ENCODE measurements at regions not wholly inside any gene's neighbourhood (a gene's known extent, or its start where the extent isn't known, plus 50 kb on each side); places are given as distances from the start of the nearest gene placed in this dataset.

- no peak for DNase-seq
Observed at GRCh38 chr6:164195278-164195941, 780.9 kb downstream of the QKI start.

DNA sequence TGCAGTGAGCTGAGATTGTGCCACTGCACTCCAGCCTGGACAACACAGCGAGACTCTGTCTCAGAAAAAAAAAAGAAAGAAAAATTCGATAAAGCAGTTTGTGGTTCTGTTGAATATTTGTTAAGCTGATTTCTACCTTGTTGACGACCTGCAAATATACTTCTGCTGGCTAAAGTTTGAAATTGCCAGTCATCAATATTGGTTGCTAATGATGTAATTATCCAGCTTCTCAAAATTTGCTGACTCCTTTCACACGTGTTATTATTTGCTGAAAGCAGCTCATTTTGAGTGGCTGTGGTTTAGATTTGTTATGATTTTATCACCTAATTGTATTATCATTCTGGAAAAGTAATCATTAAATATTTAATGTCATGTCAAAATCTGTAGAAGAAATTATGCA is 774.3 kb downstream of the QKI start:
- no peak for DNase-seq

DNA sequence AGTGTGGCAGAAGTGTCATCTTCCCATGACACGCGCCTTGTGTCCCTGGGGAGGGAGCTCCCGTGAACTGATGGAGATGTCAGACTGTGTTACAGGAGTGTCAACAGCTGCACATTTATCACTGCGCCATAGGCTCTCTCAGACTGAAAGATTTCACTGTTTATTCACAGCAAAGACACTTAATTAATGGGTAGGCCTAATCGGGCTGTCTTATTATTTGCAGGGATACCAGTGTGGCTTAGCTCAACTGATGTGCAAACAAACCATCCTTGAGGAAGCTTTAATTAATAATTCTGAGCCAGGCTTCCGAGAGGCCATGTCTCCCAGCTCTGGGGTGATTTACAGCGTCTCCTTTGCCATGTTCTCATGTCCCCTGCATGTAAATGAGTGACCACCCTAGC is 771.0 kb downstream of the QKI start:
- DNase-seq = no peak

- no peak for DNase-seq
Observed at GRCh38 chr6:164184410-164184809, 769.9 kb downstream of the QKI start.

DNA sequence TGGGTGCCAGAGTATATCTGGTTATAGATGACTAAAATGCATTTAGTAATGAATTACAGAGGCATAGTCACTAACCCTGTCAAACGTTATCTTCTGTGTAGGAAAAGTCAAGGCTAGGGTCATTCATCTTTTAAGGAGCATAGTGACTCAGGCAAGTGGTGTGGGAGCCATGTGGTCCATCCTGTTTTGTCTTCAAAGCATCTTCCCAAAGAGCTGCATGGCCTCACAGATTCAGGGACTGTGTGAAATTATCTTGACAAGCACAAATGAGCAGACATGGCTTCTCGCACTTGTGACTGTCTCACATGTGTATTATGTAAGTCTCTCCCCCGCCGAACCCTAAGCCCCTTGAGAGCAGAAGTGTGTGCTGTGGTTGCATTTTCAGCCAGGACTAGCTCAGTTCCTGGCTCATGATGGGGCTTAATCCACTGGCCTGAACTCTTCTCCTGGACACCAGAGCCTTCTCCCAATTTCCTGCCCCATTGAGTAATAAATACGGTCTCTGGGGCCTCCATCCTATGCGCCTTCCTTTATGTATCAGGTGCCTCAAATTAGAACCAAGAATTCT is 769.1 kb downstream of the QKI start:
- DNase-seq = no peak

GRCh38 chr6:164178679-164179332 is 764.3 kb downstream of the QKI start:
- DNase-seq = no peak

DNA sequence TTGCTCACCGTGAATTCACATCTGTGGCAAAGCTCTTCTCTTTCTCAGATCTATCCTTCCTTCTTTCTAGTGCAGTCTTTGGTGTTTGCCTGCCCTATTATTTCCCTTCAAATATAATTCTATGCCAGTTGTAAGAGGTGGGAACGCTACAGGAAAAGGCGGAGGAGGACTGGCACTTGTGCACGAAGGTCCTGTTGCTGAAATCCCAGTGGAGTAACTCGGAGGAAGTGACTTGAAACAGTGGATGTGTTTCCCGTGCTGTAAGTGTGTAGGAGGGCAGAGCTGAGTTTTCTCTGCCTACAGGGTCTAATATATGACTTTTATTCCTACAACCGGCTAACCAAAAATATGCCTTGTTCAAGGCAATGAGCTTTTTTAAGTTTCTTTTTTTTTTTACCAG is 754.8 kb downstream of the QKI start:
- DNase-seq = no peak

DNA sequence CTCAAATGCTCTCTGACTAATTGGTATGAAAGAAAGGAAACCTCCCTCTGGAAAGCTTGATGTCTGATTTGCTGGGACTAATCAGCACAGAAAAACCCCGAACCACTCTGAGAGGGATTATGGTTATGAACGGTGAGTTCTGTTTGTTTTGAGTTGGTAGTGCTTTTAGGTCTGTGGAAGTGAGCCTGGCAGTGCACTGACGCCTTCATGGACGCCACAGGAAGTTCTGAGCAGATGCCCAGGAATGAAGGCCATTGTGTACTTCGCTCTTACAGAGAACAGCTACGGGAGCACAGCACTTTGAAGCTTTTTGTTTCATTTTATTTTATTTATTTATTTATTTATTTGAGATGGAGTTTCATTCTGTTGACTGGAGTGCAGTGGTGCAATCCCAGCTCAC is 754.1 kb downstream of the QKI start:
- no peak for DNase-seq

DNA sequence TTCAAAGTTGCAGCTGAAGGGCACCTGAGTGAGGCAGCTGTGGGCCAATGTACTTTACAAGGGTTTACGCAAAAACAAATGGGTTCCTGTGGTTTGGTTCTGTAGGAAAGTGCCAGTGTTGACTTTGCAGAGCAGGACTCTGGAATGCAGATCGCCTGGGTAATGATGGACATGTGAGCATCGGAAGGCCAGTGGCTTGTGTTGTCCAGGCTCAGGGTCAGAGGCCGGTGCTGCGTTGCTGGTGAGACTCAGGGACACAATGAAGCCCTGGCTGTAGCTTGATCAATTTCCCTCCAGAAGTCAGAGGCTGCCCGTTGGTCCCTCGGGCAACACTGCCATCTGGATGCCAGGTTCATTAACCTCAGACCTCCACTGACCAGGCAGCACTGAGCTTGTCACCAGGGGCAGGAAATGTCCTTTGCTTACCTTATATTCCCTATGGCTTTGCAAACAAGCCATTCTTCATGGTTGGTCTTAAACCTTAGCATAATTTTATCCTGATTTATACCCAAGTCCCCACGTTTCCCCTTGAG is 753.4 kb downstream of the QKI start:
- no peak for DNase-seq

GRCh38 chr6:164166996-164167395 is 752.5 kb downstream of the QKI start:
- no peak for DNase-seq

DNA sequence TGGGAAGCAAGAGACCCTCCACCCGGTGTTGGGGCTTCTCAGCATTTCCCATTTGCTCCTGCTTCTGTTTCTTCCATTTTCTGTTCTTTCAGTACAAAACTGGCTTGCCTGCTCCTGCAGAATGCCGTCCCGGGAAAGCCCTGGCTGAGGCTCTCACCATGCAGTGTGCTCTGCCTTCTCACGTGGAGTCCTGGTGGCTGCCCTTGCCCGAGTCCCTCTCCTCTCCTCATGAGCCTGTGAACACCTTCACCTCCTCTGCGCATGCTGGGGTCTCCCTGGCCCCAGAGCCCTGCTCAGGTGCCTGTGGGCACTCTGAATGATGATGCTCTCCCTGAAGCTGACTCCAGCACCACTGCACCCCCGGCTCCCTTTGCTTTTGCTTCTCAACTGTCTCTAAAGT is 752.0 kb downstream of the QKI start:
- no peak for DNase-seq

- DNase-seq = no peak
Observed at GRCh38 chr6:164164876-164165275, 750.4 kb downstream of the QKI start.

GRCh38 chr6:164163239-164163638 is 748.7 kb downstream of the QKI start:
- DNase-seq = no peak

DNA sequence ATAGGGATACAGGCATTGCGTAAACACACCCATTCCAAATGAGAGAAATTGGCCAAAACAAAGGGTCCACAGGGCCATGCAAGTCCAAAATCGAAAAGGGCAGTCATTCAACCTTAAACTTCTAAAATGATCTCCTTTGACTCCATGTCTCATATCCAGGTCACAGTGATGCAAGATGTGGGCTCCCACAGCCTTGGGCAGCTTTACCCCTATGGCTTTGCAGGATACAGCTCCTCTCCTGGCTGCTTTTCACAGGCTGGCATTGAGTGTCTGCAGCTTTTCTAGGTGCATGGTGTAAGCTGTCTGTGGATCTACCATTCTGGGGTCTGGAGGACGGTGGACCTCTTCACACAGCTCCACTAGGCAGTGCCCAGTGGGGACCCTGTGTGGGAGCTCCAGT is 744.5 kb downstream of the QKI start:
- no peak for DNase-seq

DNA sequence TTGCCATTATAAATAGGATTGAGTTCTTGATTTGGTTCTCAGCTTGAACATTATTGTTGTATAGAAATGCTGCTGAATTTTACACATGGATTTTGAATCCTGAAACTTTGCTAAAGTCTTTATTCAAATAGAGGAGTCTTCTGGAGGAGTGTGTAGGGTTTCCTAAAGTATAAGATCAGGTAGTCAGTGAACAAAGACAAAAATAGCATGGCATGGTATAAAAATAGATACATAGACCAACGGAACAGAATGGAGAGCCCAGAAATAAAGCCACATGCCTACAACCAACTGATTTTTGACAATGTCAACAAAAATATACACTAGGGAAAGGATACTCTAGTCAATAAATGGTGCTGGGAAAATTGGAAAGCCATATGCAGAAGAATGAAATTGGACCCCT is 740.1 kb downstream of the QKI start:
- DNase-seq = no peak

DNA sequence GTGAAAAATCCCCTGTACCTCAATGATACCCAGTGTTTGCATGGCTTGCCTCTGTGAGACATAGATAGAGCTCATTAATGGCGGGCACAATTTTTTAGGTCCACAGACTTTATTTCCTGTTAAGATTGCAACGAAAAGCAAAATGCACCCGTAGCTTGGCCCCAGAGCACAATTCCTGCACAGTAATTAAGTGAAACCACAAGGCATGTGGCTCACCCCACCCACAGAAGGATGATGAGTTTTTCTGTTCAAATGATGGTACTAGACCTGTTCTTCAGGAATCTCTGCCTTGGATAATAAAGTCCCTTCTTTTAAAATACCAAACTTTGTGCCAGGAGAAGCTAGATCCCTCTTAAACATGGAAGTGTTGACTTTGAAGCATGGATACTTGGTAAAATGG is 738.1 kb downstream of the QKI start:
- no peak for DNase-seq

DNA sequence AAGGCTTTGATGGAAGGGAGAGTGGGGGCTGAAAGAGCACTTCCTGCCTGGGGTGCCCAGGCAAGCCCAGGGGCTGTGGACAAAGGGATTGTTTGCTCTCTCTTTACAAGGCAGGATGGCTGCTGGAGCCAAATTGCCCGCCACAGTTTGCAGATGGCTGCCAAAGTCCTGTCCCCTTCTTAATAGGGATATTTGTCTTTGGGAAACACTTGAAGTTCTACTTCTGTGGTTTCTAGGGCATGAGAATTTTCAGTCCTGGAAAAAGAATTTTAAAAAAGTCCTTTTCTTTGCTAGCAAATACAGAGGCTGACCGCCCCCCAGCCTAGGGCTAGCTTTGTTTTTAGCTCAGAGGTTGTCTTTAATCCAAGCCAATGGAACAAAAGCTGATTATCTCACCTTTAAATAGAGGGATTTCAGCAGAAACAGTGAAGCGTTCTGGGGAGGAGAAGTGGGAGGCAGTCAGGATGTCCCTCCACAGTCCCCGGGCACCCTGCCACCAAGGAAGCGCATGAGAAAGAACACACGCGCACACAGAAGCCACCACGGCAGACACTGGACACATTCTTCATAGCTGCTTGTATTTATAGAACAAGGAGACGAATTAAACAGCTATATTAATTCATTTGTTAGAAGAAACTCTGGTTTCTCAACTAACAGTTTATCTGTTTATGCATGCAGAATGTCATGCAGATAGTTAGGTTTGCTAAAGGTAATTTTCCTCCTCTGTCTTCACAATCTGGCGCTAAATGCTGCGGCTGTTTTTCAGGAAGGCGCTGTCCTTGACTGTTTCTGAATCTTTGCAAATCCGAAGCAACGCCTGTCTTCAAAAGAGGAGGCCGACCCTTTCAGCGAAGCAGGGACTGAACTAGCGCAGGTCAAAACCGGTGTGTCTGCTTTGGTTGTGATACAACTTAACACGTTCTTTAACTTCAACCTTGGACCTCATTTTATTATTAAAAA is 736.9 kb downstream of the QKI start:
- no peak for DNase-seq

- no peak for DNase-seq
Observed at GRCh38 chr6:164150232-164150631, 735.7 kb downstream of the QKI start.

DNA sequence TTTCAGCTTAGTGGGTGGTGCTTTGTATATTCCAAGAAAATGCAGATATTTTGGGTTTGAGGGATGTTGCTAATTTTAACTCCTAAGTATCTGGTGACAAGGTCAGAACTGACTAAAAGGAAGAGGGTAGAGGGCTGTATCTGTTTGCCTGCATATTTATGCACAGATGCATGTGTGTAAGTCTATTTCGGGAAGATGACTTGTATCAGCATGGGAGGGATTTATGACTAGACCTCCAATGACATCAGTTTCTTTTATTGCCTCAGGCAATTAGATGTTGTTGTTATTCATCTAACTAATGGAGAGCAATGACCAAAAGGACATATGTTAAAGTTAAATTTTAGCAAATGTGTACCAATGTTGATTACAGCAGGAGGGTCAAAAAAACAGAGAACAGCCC is 734.3 kb downstream of the QKI start:
- DNase-seq = no peak

DNA sequence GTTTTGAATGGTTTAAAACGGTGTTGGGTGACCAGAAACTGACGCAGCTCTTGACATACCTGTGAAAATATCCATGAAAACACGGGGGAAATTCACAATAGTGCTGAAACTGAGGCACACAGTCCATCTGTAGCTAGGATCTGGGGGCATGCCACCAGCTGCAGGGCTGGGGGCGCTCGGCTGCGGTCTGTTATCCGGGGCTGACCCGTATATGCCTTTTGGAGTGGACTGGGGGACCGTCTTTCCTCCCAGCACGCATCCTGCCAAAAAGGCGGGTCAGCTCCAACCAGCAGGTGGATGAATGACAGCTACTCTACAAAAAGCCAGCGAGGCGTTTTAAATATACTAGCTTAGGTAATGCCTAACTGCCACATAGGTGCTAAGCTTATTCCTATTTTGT is 729.8 kb downstream of the QKI start:
- DNase-seq = no peak

DNA sequence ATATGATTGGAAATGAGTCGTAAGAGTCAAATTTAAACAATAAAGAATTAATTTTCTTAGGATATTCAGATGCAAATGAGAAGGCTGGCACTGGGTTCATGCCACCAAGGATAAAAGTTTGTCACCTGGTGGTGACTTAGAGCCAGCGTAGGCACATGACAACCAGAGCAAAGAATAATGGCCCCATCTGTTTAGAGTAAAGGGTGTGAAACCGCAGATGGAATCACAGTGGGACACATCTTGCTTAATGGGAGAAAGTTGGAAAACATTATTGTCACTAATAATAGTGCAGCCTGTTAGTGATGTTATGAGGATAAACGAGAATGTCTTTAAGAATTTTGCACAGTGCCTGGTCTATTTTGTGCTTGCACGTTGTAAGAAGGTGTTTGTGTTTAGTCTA is 727.8 kb downstream of the QKI start:
- DNase-seq = no peak

- DNase-seq = no peak
Observed at GRCh38 chr6:164135511-164136132, 721.1 kb downstream of the QKI start.

DNA sequence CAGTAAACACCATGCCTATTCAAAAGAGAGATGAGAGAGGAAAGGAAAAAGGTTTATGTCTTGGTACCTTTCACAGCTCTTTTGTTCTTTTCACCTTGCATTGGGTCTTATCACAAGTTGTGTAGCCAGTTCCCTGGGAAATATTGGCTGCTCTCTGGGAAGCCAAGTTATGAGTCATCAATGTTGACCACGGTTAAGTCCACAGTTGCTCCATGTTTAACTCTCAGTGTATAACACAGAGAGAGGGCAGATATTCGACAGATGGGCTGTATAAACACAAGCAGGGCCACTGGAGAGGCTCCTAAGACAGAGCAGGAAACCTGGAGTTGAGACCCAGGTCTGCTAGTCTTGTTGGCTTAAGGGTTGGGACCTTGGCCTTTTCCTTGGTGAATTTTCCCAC is 718.6 kb downstream of the QKI start:
- no peak for DNase-seq
